Right cardiac atrium (tissue), 5 donors: ENCODE measurements at regions not wholly inside any gene's neighbourhood (a gene's known extent, or its start where the extent isn't known, plus 50 kb on each side); places are given as distances from the start of the nearest gene placed in this dataset.
A peak's percentile ranks its signal among the peaks of the same experiment; 100 is the strongest.
"Not testable (repeated sequence)": the region's sequence is repeated elsewhere in the genome, so short reads cannot be mapped to it uniquely, and the experiment has no call there.

ENCODE experiments used
- ATAC-seq, 2 donors: fragments of 200-7000 bp; cut with Tn5 transposase; one replicate each; pipeline versions ENCODE4 v1.8.0 to v1.9.1; 2020; ENCODE audit warnings: moderate library complexity in 2 of 2, mild to moderate bottlenecking in 1 of 2
- DNase-seq, 3 donors: peaks; one replicate each; pipeline ENCODE4 v3.0.0-alpha.2; 2020
- H3K27ac ChIP-seq: one replicate; pipeline ENCODE4 v1.5.1; 2013; ENCODE audit warnings: mild to moderate bottlenecking, low read length, control low read depth, moderate library complexity
- H3K27me3 ChIP-seq: one replicate; pipeline ENCODE4 v1.6.1; 2013; ENCODE audit not compliant: control insufficient read depth, insufficient read depth
- H3K4me1 ChIP-seq: one replicate; pipeline ENCODE4 v1.6.1; 2013; ENCODE audit warnings: low read length; ENCODE audit not compliant: control insufficient read depth, insufficient read depth
- H3K4me3 ChIP-seq: one replicate; pipeline ENCODE4 v1.5.1; 2013; ENCODE audit warnings: low read length, control low read depth
- H3K9me3 ChIP-seq: one replicate; pipeline ENCODE4 v1.6.1; 2013; ENCODE audit warnings: low read length; ENCODE audit not compliant: control insufficient read depth
- whole genome bisulfite sequencing: extraction: QIAGEN DNeasy Blood & Tissue Kit; methylation state at CpG from one replicate; pipeline ENCODE4 v1.1.7; 2013; 5-methylcytosine and 5-hydroxymethylcytosine counted together
- intact Hi-C, 4 donors: fragments of 100-400 bp; cut with DNase I; formaldehyde crosslinking; loops; one replicate each; pipeline versions ENCODE4 v1.11.0 to v1.14.0; 2022 to 2023
- donor health status: healthy with polysubstance abuse.
- donor health status: DM: no; HTN: yes; CAD: no.
- donor health status: DM: no; HTN: no; CAD: no.
- donor health status: DM: no; HTN: yes; CAD: no; lungs with severe emphysema.
- donor health status: DM: yes; HTN: yes; CAD: no.

- no peaks in the 10 kb centered on the region for H3K27me3 ChIP-seq
- WGBS, result 55% methylated on average over 3 of the region's 3 CpGs
- intact Hi-C loops, result no loop called here
- DNase-seq (no peak), ATAC-seq (no peak)
- H3K4me3 ChIP-seq, result no peak overlapping the region
- no peak overlapping the region for H3K27ac ChIP-seq
- H3K9me3 ChIP-seq, result no peaks in the 10 kb centered on the region
- H3K4me1 ChIP-seq, result peaks cover 2% of the 10 kb centered on the region
Measured at GRCh38 chr6:139888681-139889122, 514.3 kb upstream of the CITED2 start.

- no peak overlapping the region for H3K4me3 ChIP-seq
- no peak for ATAC-seq
- H3K4me1 ChIP-seq, result peaks cover 2% of the 10 kb centered on the region
- H3K9me3 ChIP-seq, result no peaks in the 10 kb centered on the region
- DNase-seq, result no peak
- WGBS, result 96% methylated on average over 3 of the region's 3 CpGs
- H3K27me3 ChIP-seq, result no peaks in the 10 kb centered on the region
- intact Hi-C loops, result no loop called here
- no peak overlapping the region for H3K27ac ChIP-seq
Measured at GRCh38 chr6:139887275-139887674, 512.8 kb upstream of the CITED2 start.

GRCh38 chr6:139886396-139886795 is 511.9 kb upstream of the CITED2 start:
- Histone ChIP-seq H3K4me1 (peaks cover 2% of the 10 kb centered on the region), H3K27ac (no peak overlapping the region), H3K9me3 (no peaks in the 10 kb centered on the region), H3K4me3 (no peak overlapping the region), H3K27me3 (no peaks in the 10 kb centered on the region)
- intact Hi-C loops, result no loop called here
- no peak for DNase-seq
- 84% methylated on average over 6 of the region's 6 CpGs for WGBS
- ATAC-seq, result no peak

- DNase-seq, result no peak
- intact Hi-C loops, result no loop called here
- WGBS, result 34% methylated on average over 1 of the region's 1 CpG
- Histone ChIP-seq H3K4me1 (peaks cover 2% of the 10 kb centered on the region), H3K27ac (no peak overlapping the region), H3K9me3 (no peaks in the 10 kb centered on the region), H3K27me3 (no peaks in the 10 kb centered on the region), H3K4me3 (no peak overlapping the region)
- no peak for ATAC-seq
Measured at GRCh38 chr6:139885909-139886308, 511.5 kb upstream of the CITED2 start.

- WGBS, result 70% methylated on average over 5 of the region's 5 CpGs
- no peak overlapping the region for H3K4me3 ChIP-seq
- no peaks in the 10 kb centered on the region for H3K9me3 ChIP-seq
- DNase-seq (no peak), ATAC-seq (no peak)
- peaks cover 2% of the 10 kb centered on the region for H3K4me1 ChIP-seq
- no peak overlapping the region for H3K27ac ChIP-seq
- intact Hi-C loops, result loop anchor here in 1 of 4 donors (5.0 kb wide), 1 partner anchor 511 kb away; the partner anchor contains the start of gene CITED2
- H3K27me3 ChIP-seq, result no peaks in the 10 kb centered on the region
Measured at GRCh38 chr6:139883776-139884175, 509.3 kb upstream of the CITED2 start.

GRCh38 chr6:139882977-139883728 is 508.7 kb upstream of the CITED2 start:
- no peak overlapping the region for H3K4me3 ChIP-seq
- H3K4me1 ChIP-seq, result peaks cover 2% of the 10 kb centered on the region
- DNase-seq, result no peak
- no peaks in the 10 kb centered on the region for H3K27me3 ChIP-seq
- WGBS, result 46% methylated on average over 3 of the region's 3 CpGs
- no peaks in the 10 kb centered on the region for H3K9me3 ChIP-seq
- intact Hi-C loops, result loop anchor here in 1 of 4 donors (5.0 kb wide), 1 partner anchor 511 kb away; the partner anchor contains the start of gene CITED2
- H3K27ac ChIP-seq, result peak overlapping the region; percentile 51
- peak; percentile 54 to 74 for ATAC-seq

- WGBS, result 36% methylated on average over 6 of the region's 6 CpGs
- Histone ChIP-seq H3K27me3 (no peaks in the 10 kb centered on the region), H3K4me3 (no peak overlapping the region), H3K9me3 (no peaks in the 10 kb centered on the region), H3K27ac (peak overlapping the region; percentile 41), H3K4me1 (peaks cover 2% of the 10 kb centered on the region)
- peak in 1 of 2 donors; percentile 16 for ATAC-seq
- DNase-seq, result no peak
- intact Hi-C loops, result loop anchor here in 1 of 4 donors (5.0 kb wide), 1 partner anchor 510 kb away; the partner anchor contains the start of gene CITED2
Measured at GRCh38 chr6:139882234-139882633, 507.8 kb upstream of the CITED2 start.

GRCh38 chr6:139881728-139882211 is 507.3 kb upstream of the CITED2 start:
- DNase-seq, result no peak
- intact Hi-C loops, result loop anchor here in 1 of 4 donors (5.0 kb wide), 1 partner anchor 509 kb away; the partner anchor contains the start of gene CITED2
- peak; percentile 64 to 68 for ATAC-seq
- no peak overlapping the region for H3K4me3 ChIP-seq
- WGBS, result 82% methylated on average over 2 of the region's 2 CpGs
- peaks cover 2% of the 10 kb centered on the region for H3K4me1 ChIP-seq
- H3K27me3 ChIP-seq, result no peaks in the 10 kb centered on the region
- H3K9me3 ChIP-seq, result no peaks in the 10 kb centered on the region
- H3K27ac ChIP-seq, result no peak overlapping the region

GRCh38 chr6:139881236-139881635 is 506.8 kb upstream of the CITED2 start:
- no peaks in the 10 kb centered on the region for H3K27me3 ChIP-seq
- intact Hi-C loops, result loop anchor here in 1 of 4 donors (5.0 kb wide), 1 partner anchor 509 kb away; the partner anchor contains the start of gene CITED2
- H3K4me1 ChIP-seq, result peaks cover 2% of the 10 kb centered on the region
- 71% methylated on average over 4 of the region's 4 CpGs for WGBS
- DNase-seq, result no peak
- no peak for ATAC-seq
- no peak overlapping the region for H3K4me3 ChIP-seq
- no peaks in the 10 kb centered on the region for H3K9me3 ChIP-seq
- no peak overlapping the region for H3K27ac ChIP-seq

GRCh38 chr6:139879823-139880356 is 505.4 kb upstream of the CITED2 start:
- intact Hi-C loops, result loop anchor here in 2 of 4 donors (5.0 to 10.0 kb wide), 2 partner anchors 508 to 565 kb away; partner anchors contain the start of gene CITED2 (in 1 of the 2)
- 81% methylated on average over 5 of the region's 5 CpGs for WGBS
- Histone ChIP-seq H3K9me3 (no peaks in the 10 kb centered on the region), H3K27ac (no peak overlapping the region), H3K4me3 (no peak overlapping the region), H3K4me1 (peaks cover 2% of the 10 kb centered on the region), H3K27me3 (no peaks in the 10 kb centered on the region)
- ATAC-seq, result no peak
- no peak for DNase-seq

- intact Hi-C loops, result loop anchor here in 1 of 4 donors (10.0 kb wide), 1 partner anchor 566 kb away; no protein-coding TSS in a partner anchor
- not testable (repeated sequence) for DNase-seq, ATAC-seq, H3K27ac ChIP-seq, H3K27me3 ChIP-seq, H3K4me3 ChIP-seq, H3K9me3 ChIP-seq, H3K4me1 ChIP-seq
- 98% methylated on average over 12 of the region's 12 CpGs for WGBS
Measured at GRCh38 chr6:139879241-139879640, 504.8 kb upstream of the CITED2 start.
